ENCODE measurements at regions not wholly inside any gene's neighbourhood (a gene's known extent, or its start where the extent isn't known, plus 50 kb on each side); places are given as distances from the start of the nearest gene placed in this dataset.

DNA sequence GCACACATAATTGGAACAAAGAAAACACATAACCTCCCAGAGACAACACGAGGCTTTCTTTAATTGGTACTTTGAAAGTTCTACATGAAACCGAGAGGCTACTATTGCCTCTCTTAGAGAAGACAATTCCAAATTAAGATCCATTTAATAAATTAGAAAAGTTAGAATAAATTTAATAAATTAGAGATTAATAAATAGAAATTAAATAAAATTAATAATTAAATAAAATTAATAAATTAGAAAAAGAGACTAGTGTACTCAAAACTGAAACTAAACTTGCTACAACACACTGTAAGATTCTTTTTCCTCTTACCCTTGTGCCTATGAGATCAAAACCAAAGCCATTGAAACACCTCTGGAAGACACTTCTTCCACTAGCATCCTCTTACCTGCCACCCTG lies 199.0 kb downstream of the URB2 start:
- no peak for DNase-seq

DNA sequence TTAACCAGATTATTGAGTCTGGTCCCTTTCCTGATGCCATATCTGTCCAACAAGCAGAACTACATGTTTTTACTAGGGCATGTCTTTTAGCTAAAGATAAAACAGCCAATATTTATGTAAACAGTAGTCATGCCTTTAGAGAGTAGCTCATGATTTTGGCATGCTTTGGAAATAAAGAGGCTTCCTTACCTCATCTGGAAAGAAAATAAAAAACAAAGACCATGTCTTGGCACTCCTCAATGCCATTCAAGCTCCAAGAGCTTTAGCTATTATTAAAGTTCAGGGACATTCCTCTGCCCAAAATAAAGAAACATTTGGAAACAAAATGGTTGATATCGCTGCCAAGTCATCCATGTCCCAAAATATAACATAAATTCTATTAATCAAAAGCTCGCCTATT lies 202.4 kb downstream of the URB2 start:
- no peak for DNase-seq

DNA sequence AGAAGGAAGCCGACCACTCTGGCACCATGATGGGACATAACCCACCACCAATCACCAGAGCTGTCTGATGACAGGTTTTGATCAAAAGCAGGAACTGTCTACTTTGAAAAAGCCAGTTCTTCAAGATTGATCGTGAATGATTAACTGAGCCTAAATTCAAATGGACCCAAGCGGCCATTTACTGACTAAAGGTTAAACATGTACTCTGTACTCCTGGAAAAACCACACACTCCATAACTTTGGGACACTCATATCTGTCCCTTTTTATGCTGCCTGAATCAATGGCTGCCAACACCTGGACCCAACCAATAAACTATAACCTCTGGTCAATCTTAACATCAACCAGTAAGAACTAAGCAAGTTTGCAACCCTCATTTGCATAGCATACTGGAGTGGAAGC lies 206.6 kb downstream of the URB2 start:
- no peak for DNase-seq

DNA sequence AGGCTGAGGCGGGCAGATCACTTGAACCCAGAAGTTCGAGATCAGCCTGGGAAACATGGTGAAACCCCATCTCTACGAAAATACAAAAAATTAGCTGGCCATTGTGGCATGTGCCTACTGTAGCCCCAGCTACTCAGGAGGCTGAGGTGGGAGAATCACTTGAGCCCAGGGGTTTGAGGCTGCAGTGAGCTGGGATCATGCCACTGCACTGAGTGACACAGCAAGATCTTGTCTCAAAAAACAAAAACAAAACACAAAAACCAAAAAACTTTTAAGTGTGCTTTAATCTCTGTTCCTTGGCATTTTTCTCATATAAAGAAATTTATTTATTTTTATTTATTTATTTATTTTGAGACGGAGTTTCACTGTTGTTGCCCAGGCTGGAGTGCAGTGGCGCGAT lies 208.2 kb downstream of the URB2 start:
- no peak for DNase-seq

DNA sequence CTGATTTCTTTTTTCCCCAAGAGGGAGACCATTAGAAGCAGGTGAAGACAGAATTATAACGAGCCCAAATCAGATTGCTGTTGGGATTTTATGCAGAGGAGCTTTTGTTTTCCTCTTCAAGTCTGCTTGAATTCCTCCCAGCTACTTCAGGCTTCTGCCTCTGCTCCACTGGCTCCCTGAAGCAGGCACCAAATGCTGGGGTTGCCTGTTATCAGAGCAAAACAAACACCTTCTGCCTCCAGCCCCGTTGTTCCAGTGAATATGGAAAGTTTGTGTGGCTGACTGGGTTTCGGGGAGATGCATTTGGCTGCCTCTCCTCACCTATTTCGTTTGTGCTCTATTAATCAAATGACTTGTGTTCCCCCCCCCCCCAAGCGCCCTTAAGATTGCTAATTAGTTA lies 209.2 kb downstream of the URB2 start:
- no peak for DNase-seq

DNA sequence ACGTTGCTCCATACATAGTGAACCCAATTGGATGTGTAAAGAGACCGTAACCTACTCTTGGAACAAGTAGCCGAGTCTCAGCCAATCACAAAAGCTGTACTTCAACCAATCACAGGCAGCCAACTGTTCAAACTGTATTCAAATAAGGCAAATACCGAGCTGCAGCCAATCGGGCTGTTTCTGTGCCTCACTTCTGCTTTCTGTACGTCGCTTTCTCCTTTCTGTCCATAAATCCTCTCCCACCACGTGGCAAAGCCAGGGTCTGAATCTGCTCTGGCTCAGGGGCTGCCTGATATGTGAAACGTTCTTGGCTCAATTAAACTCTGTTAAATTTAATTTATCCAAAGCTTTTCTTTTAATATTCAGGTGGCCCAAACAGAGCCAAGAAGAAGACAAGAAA lies 210.3 kb downstream of the URB2 start:
- no peak for DNase-seq

DNA sequence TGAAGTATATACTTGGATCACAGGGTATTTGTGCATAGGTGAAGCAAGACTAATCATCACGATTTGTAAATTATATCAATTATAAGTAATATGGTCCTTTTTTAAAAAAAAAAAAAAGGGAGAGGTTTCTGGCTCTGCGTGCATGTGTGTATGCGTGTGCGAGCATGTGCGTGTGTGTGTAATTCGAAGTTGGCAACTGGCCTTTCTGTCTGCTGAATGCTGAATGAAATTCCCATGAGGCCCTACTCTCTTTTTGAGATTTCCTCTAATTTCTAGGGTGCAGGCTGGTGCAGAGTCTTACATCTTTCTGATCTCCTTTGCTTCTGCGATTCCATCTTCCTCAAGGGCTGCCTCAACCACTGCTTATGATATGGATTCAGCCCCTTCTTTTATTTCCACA lies 212.2 kb downstream of the URB2 start:
- DNase-seq = no peak

DNA sequence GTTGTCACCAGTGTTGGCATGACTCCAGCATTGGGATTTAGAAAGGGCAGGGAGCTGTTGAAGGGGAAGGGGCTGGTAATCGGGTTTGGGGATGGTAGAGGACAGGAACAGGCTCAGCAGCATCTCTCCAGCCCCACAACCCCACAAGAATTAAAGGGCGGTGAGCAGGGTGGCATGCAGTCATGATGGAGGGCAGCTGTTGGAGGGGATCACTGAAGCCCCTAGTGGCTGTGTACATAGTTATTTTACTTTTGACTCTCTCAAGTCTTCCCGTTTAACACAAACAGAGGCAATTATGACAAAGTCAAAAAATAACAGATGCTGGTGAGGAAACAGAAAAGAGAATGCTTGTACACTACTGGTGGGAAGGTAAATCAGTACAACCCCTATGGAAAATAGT lies 213.8 kb downstream of the URB2 start:
- DNase-seq = no peak

DNA sequence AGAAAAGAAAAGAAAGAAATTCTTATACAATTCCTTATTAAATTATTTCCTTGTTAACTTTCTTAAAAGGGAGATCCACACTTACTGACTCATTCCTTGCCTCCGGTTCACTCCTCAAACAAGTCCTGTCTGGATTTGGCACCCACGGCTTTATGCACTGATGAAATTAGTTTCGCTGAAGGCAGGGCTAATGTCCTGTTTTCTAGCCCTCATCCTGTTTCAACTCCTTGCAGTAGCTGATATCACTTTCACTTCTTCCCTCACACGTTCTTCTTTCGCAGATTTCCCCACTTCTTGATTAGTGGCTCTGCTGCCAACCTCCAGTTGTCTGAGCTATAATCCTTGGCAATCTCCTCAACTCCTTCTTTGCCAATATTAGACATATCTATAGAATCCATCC lies 215.2 kb downstream of the URB2 start:
- DNase-seq = no peak

DNA sequence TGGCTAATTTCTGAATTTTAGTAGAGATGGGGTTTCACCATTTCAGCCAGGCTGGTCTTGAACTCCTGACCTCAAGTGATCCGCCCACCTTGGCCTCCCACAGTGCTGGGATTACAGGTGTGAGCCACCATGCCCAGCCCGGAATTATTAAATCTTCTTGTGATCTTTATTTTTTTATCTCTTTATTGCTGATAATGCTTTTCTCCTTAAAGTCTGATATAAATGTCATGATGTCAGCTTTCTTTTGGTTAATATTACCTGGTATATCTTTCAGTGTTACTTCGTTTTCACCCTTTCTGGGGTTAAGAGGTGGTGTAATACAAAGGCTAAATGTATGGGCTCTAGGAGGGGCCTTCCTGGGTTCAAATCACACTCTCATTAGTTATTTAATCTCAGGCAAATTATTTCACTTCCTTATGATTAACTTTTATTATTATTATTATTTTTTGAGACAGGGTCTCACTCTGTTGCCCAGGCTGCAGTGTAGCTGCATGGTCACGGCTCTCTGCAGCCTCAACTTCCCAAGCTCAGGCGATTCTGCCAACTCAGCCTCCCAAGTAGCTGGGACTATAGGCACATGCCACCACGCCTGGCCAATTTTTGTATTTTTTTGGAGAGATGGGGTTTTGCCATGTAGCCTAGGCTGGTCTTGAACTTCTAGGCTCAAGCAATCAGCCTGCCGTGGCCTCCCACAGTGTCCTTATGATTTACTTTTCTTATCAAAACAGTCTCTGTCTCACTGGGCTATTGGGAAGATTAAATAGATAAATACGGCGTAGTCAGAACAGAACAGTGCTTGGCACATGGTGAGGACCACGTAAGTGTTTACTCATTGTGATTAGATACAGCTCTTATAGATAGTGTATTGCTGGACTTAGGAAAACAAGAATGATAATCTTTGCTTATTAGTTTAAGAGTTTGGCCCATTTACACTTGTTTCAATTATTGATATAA lies 216.5 kb downstream of the URB2 start:
- DNase-seq = no peak

DNA sequence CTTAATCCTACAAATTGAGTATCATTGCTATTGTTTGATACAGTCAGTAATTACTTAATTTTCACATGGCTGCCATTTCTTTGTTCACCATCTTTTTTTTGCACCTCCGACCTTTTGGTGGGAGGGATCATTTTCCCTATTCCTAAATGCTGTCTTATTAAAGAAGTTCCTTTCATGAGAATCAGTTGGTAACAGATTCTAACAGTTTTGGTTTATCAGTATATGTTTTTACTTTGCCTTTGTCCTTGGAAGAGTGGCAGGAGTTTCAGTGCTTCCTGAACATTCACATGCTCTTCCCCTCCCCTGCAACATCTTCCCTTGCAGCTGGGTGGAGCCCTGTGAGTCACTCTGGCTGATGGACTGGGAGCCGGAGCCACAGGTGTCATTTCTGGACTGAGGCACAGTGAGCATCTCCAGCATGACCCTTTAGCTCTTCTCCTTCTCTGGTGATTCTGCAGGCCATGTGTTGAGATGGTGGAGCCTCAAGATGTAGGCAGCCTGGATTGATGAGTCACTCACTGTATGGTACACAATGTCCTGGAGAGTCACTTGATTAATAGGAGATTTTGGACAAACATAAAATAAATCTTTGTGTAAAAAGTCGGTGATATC lies 217.7 kb downstream of the URB2 start:
- no peak for DNase-seq

DNA sequence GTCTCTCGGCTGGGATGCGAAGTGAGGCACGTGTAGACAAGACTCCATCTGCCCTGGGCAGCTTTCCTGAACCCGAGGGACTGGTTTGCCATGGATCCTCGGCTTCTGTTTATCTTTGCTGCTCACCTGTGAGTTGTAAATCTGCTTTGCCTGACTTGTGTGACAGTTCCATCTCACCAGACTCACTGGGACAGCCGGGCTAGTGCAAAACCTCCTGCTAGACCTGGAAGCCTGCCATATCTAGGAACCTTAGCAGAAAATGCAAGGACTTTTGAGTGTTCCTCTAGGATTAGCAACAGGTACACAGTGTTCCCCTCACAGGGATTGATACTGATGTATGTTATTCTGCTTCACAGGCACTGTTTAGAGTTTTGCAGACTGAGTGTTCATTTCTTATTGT lies 218.6 kb downstream of the URB2 start:
- no peak for DNase-seq

DNA sequence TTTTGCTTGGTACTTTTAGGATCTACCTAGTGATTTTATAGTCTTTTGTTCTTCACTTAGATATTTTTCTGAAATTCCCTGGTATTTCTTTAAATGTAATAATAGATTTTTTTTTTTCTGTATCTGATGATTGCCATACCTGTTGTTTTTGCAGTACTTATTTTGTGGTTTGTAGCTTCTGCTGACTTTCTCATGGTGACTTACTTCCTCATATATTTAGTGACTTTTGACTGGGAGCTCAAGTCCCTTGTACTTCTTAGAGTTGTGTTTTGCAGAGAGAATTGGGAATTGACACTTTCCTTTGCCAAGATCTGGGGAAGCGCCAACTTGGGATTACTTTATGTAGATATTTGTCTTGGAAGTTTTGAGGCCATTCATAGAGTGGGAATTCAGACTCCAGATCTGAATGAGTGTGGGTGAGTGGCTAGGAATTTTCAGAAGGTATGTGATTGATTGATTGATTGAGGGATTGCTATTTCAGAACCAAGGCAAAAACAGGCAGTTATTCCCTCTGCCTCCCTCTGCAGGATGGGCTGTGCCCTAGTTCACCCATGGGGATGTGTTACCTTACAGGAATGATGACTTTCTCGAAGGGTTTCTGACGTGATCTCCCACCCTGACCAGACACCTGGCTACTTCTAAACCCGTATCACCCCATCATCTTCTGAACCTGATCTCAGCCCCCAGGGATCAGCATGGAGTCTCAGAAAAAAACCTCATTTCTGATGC lies 219.5 kb downstream of the URB2 start:
- DNase-seq = no peak

DNA sequence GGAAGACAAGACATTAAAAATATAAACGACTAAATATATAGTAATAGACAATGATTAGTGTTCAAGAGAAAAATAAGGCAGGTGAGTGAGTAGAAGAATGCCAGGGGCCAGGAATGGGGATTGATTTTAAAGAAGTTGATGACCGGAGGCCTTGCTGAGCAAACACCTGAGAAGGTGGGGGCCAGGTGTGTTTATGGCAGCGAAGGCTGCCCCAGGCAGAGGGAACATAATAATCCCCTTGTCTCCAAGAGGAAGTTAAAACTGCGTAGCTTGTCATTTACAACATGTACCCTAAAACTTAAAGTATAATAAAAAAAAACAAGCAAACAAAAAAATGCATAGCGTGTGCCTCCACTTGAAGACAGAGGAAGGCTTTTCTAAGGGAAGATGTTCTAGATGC lies 220.3 kb downstream of the URB2 start:
- DNase-seq = no peak

DNA sequence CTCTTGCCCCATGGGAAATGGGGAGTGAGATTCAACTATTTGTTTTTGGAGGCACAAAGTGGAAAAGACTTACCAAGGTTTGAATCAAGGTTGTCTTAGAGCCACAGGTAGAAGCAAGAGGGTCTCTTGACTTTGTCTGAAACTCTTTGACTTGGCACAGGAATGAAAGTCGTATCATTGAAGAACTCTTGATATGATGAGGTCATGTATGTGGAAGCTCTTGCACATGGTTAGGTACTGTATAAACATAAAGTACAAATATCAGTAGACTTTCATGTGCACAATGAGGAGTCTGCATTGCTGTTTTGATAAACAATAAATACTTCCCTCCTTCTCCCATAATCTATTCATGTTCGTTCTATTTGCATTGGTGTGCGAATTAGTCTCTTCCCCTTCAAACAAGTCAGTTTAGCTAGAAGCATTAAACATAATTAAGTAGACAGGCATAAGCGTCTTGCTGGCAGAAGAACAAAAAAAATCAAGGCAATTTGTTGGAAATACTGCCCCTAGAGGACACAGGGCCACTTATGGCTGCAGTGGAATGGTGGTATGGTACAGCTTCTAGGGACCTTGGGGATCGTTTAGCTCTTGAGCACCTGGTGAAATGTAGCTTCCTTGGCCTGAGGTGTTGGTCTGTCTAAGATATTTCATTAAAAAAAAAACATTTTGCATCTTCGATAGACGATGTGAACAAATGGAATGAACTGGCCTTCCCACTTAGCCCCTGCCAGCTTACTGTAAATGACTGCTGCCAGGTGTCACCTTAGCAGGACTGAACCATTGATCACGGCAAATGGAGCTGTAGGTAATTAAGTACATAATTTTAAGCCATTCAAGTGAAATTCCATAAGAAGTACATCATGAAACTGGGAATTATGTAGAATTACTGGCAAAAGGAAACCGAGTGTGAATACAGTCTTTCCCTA lies 218.0 kb upstream of the GALNT2 start:
- DNase-seq = no peak

DNA sequence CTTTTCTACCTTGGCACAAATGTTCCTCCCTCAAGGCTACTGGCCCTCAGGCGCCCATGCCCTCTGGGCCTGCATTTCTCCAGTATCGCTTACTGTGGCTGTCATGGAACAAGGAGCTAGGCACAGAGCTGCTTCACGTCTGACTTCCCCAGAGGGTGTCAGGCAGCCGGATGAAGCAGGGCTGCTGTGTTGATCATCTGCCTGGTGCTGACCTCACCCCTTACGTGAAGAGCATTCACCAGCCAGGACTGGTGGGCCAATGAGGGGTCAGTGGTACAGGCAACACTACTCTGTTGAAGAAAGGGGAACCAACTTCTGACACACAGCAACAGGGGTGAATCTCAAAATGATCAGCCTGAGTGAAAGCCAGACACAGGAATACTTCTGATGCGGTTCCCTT lies 215.5 kb upstream of the GALNT2 start:
- DNase-seq = no peak

DNA sequence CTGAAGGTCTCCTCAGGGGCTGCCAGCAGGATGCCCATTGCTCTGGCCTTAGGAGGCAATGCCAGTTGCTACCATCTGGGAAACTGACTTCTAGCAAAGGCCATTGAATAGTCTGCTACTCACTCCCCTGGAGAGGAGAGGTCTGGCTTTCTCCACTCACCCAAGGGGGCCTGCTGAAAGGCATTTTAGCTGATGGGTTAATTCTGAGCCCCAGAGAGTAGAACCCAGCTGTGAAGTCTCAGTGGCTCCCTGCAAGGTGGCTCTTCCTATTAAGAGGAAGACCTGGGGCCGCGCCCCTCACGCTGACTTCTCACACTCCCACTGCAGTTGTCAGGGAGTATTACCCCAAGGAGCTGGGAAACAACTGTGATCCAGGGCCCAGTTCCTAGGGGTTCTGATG lies 213.3 kb upstream of the GALNT2 start:
- no peak for DNase-seq

DNA sequence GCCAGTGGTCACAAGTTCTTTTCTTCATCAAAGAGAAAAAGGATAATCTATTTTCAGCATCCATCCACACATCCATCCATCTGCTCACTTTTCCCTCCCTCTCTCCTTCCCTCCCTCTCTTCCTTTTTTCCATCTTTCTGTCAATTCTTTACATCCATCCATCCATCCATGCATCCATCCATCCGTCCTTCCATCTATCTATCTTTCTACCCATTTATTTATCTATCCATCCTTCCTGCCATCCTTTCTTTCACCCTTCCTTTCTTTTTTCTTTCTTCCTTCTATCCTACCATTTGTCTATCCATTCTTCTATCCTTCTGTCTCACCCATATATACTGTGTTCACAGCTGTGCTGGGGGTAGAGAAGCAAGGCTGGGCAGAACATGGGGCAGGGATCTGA lies 212.4 kb upstream of the GALNT2 start:
- no peak for DNase-seq

DNA sequence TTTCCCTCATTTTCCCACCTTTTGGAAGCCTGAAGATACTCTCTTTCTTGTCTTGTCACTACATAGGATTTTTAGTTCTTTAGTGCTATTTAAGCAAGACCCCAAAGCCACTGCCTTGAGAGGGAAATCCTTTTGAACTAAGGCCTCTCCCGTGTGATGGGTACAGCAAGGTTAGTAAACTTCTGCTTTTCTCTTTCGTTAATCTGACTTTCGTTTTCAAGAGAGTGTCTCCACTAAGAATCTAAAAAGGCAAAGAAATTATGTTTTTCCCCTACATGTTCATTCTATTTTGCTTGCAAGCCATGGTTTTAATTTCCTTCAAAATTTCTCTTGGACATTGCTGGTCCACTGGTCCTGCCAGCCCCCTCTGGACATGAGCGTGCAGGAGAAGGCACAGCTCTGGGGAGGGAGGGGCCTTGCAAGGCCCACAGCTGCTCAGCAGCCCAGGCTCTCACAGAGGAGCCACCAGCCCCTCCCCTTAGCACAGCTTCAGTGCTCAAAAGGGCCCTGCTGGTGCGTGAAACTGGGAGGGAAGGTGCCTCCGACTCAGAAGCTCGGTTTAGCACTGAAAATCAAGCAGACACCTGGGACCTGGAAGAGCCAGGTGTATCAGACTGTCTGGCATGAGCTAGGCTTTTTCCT lies 210.9 kb upstream of the GALNT2 start:
- DNase-seq = no peak

DNA sequence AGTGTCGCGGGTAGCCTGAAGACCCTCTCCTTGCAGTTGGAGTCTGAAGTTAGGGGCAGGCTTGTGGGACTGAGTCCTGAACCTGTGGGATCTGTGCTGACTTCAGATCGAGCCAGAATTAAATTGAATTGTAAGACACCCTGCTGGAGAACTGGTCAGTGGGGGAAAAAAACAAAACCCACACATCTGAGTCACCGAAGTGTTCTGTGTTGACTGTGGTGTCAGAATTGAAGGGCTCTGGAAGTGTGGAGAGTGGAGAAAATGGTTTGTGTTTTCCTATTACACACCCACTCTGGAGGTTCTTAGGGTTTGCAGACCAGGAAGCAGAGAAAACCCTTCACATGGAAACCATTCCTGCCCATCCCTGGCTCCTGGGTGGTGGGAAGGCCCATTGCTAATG lies 209.5 kb upstream of the GALNT2 start:
- DNase-seq = no peak

DNA sequence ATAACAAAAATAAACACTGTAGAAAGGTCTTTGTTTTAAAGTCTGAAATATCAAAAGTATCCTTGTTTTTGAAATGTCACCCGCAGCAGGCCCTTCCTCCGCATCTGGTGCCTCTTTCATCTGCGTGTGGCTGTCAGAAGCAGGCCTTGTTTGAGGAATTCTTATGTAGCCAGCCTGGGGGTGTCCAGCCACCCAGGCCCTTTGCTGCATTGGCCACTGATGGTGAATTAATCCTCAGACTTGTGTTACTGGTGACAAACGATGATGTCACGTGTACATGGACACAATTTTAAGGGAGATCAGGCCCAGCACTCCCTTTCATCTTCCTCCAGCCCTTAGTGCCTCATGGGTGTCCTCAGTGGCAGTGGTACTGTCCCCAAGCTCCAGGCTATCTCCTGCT lies 208.0 kb upstream of the GALNT2 start:
- no peak for DNase-seq

DNA sequence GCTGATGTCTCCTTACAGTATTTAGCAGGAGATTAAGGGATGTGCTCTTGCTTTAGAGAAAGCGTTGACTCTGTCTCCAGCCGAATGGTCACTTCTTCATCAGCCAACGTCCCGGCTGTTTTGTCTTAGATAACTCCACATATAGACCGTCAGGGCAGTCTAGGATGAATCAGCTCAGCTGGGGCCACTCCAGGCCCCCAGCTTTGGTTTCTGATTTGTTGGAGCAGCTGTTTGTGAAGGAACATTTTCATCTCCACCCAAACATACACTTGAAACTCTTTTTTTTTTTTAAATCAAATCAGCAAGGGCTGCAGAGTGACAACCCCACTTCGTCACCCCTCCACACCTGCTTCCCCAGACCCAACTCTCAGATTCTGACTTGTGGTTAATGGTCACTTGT lies 206.1 kb upstream of the GALNT2 start:
- DNase-seq = no peak

Data from activated CD4-positive, alpha-beta T cell treated with anti-CD3 and anti-CD28 coated beads, Interleukin-2, amount 50 U/mL, for 48 hours (primary cell).